ENCODE measurements at regions not wholly inside any gene's neighbourhood (a gene's known extent, or its start where the extent isn't known, plus 50 kb on each side); places are given as distances from the start of the nearest gene placed in this dataset.

GRCh38 chr13:82070416-82070815 is 1729.5 kb upstream of the SPRY2 start:
- Histone ChIP-seq H3K4me3 (ENCODE audit: low read length) (no peak overlapping the region), H3F3A (ENCODE audit: insufficient read depth, low read length, poor library complexity, severe bottlenecking) (no peaks in the 10 kb centered on the region), H3K9me2 (ENCODE audit: insufficient read depth, low read length) (no peaks in the 10 kb centered on the region), H3K9ac (ENCODE audit: low read length) (no peak overlapping the region), H3K27me3 (ENCODE audit: insufficient read depth, low read depth, low read length) (no peaks in the 10 kb centered on the region), H2AFZ (ENCODE audit: low read depth, low read length) (no peak overlapping the region), H3K9me3 (ENCODE audit: low read length) (no peaks in the 10 kb centered on the region), H4K20me1 (ENCODE audit: insufficient read depth) (no peaks in the 10 kb centered on the region), H3K36me3 (ENCODE audit: insufficient read depth, low read length) (no peaks in the 10 kb centered on the region), H3K27ac (ENCODE audit: low read length) (no peak overlapping the region), H3K4me2 (ENCODE audit: low read length) (no peak overlapping the region), H3K79me2 (replicated peaks; ENCODE audit: insufficient read depth, low read length) (no peaks in the 10 kb centered on the region)
- TF ChIP-seq POLR2AphosphoS5 (IDR thresholded peaks at IDR 0.05) (no peak), SMC3 (conservative IDR thresholded peaks at IDR 0.05; ENCODE audit: poor library complexity) (no peak), EZH2 (IDR thresholded peaks at IDR 0.05; ENCODE audit: borderline replicate concordance, insufficient read depth, low read length, poor library complexity, severe bottlenecking) (no peak), MXI1 (conservative IDR thresholded peaks at IDR 0.05; ENCODE audit: poor library complexity, severe bottlenecking) (no peak), RAD21 (conservative IDR thresholded peaks at IDR 0.05) (no peak)

GRCh38 chr13:82062772-82063171 is 1721.8 kb upstream of the SPRY2 start:
- Histone ChIP-seq H3K4me2 (ENCODE audit: low read length) (no peak overlapping the region), H3K27ac (ENCODE audit: low read length) (no peak overlapping the region), H3K79me2 (replicated peaks; ENCODE audit: insufficient read depth, low read length) (no peaks in the 10 kb centered on the region), H3K4me3 (ENCODE audit: low read length) (no peak overlapping the region), H2AFZ (ENCODE audit: low read depth, low read length) (no peak overlapping the region), H3K9me2 (ENCODE audit: insufficient read depth, low read length) (no peaks in the 10 kb centered on the region), H4K20me1 (ENCODE audit: insufficient read depth) (no peaks in the 10 kb centered on the region), H3K9me3 (ENCODE audit: low read length) (no peaks in the 10 kb centered on the region), H3F3A (ENCODE audit: insufficient read depth, low read length, poor library complexity, severe bottlenecking) (no peaks in the 10 kb centered on the region), H3K36me3 (ENCODE audit: insufficient read depth, low read length) (no peaks in the 10 kb centered on the region), H3K27me3 (ENCODE audit: insufficient read depth, low read depth, low read length) (no peaks in the 10 kb centered on the region), H3K9ac (ENCODE audit: low read length) (no peak overlapping the region)
- TF ChIP-seq POLR2AphosphoS5 (IDR thresholded peaks at IDR 0.05) = no peak
- no peak for TF ChIP-seq SMC3 (conservative IDR thresholded peaks at IDR 0.05; ENCODE audit: poor library complexity)
- TF ChIP-seq CTCF (IDR thresholded peaks at IDR 0.05; ENCODE audit: poor library complexity, severe bottlenecking) = no peak
- no peak for TF ChIP-seq MXI1 (conservative IDR thresholded peaks at IDR 0.05; ENCODE audit: poor library complexity, severe bottlenecking)
- no peak for TF ChIP-seq EZH2 (IDR thresholded peaks at IDR 0.05; ENCODE audit: borderline replicate concordance, insufficient read depth, low read length, poor library complexity, severe bottlenecking)
- no peak for TF ChIP-seq REST (IDR thresholded peaks at IDR 0.05; ENCODE audit: borderline replicate concordance)
- TF ChIP-seq EP300 (conservative IDR thresholded peaks at IDR 0.05; ENCODE audit: poor library complexity, severe bottlenecking) = no peak
- TF ChIP-seq TAF1 (IDR thresholded peaks at IDR 0.05; ENCODE audit: low read depth) = no peak
- TF ChIP-seq RAD21 (conservative IDR thresholded peaks at IDR 0.05) = no peak
